ENCODE measurements at regions not wholly inside any gene's neighbourhood (a gene's known extent, or its start where the extent isn't known, plus 50 kb on each side); places are given as distances from the start of the nearest gene placed in this dataset.
"Not testable (repeated sequence)": the region's sequence is repeated elsewhere in the genome, so short reads cannot be mapped to it uniquely, and the experiment has no call there.

DNA sequence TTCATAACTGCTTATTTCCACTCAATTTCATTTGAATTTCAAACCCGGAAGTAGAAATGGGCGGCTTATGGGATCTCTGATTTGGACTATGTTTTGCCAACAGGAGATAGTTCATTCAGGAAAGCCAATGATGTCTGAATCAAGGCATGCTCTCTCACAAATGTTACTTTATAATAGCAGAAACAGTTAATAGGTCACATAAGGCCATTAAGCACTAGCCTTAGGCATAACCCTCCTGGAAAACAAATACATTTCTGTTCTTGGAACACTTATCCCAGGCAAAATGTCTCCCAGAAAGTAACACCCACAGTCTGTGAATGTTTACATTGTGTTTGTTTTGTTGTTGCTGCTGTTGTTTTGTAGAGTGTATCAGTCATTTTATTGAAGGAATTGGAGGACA, 1347.2 kb upstream of the PCDH7 start:
- Histone ChIP-seq H3K27ac (ENCODE audit: insufficient read depth, low read depth, low read length, poor library complexity, severe bottlenecking) (no peak overlapping the region), H3K36me3 (ENCODE audit: control insufficient read depth, insufficient read depth, low read length) (no peaks in the 10 kb centered on the region), H3K4me3 (ENCODE audit: insufficient read depth, low read depth, low read length) (no peak overlapping the region), H3K4me1 (ENCODE audit: control insufficient read depth, insufficient read depth, low read length) (no peaks in the 10 kb centered on the region), H3K9me3 (ENCODE audit: control insufficient read depth, low read length) (no peaks in the 10 kb centered on the region), H3K27me3 (ENCODE audit: control insufficient read depth, insufficient read depth, low read length, poor library complexity, severe bottlenecking) (no peaks in the 10 kb centered on the region)
- 93 to 94% methylated on average over 2 of the region's 2 CpGs for WGBS, 2 experiments

DNA sequence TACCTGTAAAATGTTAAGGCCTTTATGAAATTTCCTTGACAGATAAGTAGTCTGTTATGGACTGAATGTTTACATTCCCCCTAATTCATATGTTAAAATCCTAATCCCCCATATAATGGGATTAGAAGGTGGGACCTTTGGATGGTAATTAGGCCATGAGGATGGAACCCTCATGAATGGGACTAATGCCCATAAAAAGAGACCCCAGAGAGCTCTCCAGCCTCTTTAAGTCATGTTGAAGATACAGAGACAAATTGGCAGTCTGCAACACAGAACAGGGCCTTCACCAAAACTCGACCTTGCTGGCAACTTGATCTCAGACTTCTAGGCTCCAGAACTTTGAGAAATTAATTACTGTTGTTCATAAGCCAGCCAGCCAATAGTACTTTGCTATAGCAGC, 1344.5 kb upstream of the PCDH7 start:
- Histone ChIP-seq H3K9me3 (ENCODE audit: control insufficient read depth, low read length) (no peaks in the 10 kb centered on the region), H3K27me3 (ENCODE audit: control insufficient read depth, insufficient read depth, low read length, poor library complexity, severe bottlenecking) (no peaks in the 10 kb centered on the region), H3K4me3 (ENCODE audit: insufficient read depth, low read depth, low read length) (no peak overlapping the region), H3K36me3 (ENCODE audit: control insufficient read depth, insufficient read depth, low read length) (no peaks in the 10 kb centered on the region), H3K27ac (ENCODE audit: insufficient read depth, low read depth, low read length, poor library complexity, severe bottlenecking) (no peak overlapping the region), H3K4me1 (ENCODE audit: control insufficient read depth, insufficient read depth, low read length) (no peaks in the 10 kb centered on the region)
- 25 to 28% methylated on average over 1 of the region's 1 CpG for WGBS, 2 experiments

DNA sequence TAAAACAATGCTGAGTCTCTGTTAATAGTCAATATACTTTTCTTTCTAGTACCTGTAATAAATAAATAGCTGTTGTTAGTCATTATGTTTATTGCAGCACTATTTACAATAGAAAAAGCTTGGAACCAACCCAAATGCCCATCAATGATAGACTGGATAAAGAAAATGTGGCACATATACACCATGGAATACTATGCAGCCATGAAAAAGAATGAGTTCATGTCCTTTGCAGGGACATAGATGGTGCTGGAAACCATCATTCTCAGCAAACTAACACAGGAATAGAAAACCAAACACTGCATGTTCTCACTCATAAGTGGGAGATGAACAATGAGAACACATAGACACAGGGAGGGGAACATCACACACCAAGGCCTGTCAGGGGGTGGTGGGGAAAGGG, 1341.9 kb upstream of the PCDH7 start:
- H3K4me1 ChIP-seq (ENCODE audit: control insufficient read depth, insufficient read depth, low read length); H3K36me3 ChIP-seq (ENCODE audit: control insufficient read depth, insufficient read depth, low read length); H3K27ac ChIP-seq (ENCODE audit: insufficient read depth, low read depth, low read length, poor library complexity, severe bottlenecking); H3K4me3 ChIP-seq (ENCODE audit: insufficient read depth, low read depth, low read length); H3K9me3 ChIP-seq (ENCODE audit: control insufficient read depth, low read length); H3K27me3 ChIP-seq (ENCODE audit: control insufficient read depth, insufficient read depth, low read length, poor library complexity, severe bottlenecking): not testable (repeated sequence)

DNA sequence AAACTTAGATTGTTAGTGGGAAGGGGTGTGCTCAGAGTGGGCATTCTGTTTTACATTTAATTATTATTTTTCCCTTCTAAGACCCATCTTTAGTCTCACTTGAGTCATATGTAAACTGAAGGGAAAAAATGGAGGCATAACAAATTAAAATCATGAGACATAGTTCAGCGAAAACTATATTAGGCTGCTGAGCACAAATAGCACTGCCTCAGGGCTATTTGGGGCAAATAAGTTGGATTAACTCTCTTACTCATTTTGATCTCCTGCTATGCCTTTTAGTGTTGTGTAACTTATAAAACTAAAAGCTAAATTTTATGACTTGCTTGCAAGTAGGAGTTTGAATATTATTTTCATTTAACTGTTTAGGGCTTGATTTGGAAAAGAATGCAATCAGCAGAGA, 1329.2 kb upstream of the PCDH7 start:
- Histone ChIP-seq H3K4me1 (ENCODE audit: control insufficient read depth, insufficient read depth, low read length) (no peaks in the 10 kb centered on the region), H3K9me3 (ENCODE audit: control insufficient read depth, low read length) (peaks cover 3% of the 10 kb centered on the region)
- WGBS, 2 experiments, result 90 to 100% methylated on average over 1 of the region's 1 CpG

DNA sequence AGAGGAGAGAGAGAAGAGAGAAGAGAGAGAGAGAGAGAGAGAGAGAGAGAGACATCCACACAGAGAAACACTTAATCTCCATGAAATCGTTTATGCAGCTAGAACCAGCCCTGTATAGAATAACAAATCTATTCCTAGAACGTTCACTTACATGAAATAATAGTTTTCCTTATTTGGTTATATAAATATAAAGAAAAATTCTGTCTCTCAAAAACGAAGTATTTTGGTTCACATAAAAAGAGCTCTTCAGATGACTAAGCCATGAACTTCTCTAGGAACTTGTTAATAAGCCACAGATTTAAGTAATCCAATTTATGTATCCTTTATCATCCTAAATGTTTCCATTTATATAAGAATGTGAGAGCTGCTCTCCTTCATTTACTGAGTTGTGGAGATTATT, 1315.1 kb upstream of the PCDH7 start:
- H3K27me3 ChIP-seq (ENCODE audit: control insufficient read depth, insufficient read depth, low read length, poor library complexity, severe bottlenecking), result no peaks in the 10 kb centered on the region
- H3K4me3 ChIP-seq (ENCODE audit: insufficient read depth, low read depth, low read length), result no peak overlapping the region
- H3K9me3 ChIP-seq (ENCODE audit: control insufficient read depth, low read length), result no peaks in the 10 kb centered on the region
- H3K4me1 ChIP-seq (ENCODE audit: control insufficient read depth, insufficient read depth, low read length), result no peaks in the 10 kb centered on the region
- WGBS, 2 experiments, result no CpG with 5 or more reads among the region's 3 CpGs
- H3K27ac ChIP-seq (ENCODE audit: insufficient read depth, low read depth, low read length, poor library complexity, severe bottlenecking), result no peak overlapping the region
- no peaks in the 10 kb centered on the region for H3K36me3 ChIP-seq (ENCODE audit: control insufficient read depth, insufficient read depth, low read length)

More for the DNA sequence above, 1329.2 kb upstream of the PCDH7 start:
- H3K27ac ChIP-seq (ENCODE audit: insufficient read depth, low read depth, low read length, poor library complexity, severe bottlenecking), result no peak overlapping the region
- H3K27me3 ChIP-seq (ENCODE audit: control insufficient read depth, insufficient read depth, low read length, poor library complexity, severe bottlenecking), result no peaks in the 10 kb centered on the region
- no peak overlapping the region for H3K4me3 ChIP-seq (ENCODE audit: insufficient read depth, low read depth, low read length)
- no peaks in the 10 kb centered on the region for H3K36me3 ChIP-seq (ENCODE audit: control insufficient read depth, insufficient read depth, low read length)

DNA sequence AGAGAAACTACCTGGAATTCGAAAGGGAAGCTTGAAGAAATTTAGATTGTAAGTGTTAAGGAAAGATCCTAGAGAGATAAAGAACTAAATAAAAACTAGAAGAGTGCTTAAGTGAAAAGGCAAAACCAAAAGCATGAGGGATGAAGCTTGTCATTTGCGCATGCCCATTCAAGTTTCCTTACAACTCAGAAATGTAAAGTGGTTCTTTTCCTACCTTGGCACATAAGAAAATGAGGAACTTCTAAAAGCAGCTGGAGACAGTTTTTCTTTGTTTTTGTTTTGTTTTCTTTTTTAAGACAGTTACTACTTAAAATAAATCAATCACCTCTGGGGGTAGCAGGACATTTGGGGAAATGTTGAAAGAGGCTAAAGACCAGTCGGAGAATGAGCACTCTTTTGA, 1304.4 kb upstream of the PCDH7 start:
- WGBS, 2 experiments, result 93 to 97% methylated on average over 3 of the region's 3 CpGs
- H3K4me1 ChIP-seq (ENCODE audit: control insufficient read depth, insufficient read depth, low read length), result no peaks in the 10 kb centered on the region
- H3K4me3 ChIP-seq (ENCODE audit: insufficient read depth, low read depth, low read length), result no peak overlapping the region
- no peaks in the 10 kb centered on the region for H3K9me3 ChIP-seq (ENCODE audit: control insufficient read depth, low read length)
- H3K27ac ChIP-seq (ENCODE audit: insufficient read depth, low read depth, low read length, poor library complexity, severe bottlenecking), result no peak overlapping the region
- no peaks in the 10 kb centered on the region for H3K27me3 ChIP-seq (ENCODE audit: control insufficient read depth, insufficient read depth, low read length, poor library complexity, severe bottlenecking)
- H3K36me3 ChIP-seq (ENCODE audit: control insufficient read depth, insufficient read depth, low read length), result no peaks in the 10 kb centered on the region

DNA sequence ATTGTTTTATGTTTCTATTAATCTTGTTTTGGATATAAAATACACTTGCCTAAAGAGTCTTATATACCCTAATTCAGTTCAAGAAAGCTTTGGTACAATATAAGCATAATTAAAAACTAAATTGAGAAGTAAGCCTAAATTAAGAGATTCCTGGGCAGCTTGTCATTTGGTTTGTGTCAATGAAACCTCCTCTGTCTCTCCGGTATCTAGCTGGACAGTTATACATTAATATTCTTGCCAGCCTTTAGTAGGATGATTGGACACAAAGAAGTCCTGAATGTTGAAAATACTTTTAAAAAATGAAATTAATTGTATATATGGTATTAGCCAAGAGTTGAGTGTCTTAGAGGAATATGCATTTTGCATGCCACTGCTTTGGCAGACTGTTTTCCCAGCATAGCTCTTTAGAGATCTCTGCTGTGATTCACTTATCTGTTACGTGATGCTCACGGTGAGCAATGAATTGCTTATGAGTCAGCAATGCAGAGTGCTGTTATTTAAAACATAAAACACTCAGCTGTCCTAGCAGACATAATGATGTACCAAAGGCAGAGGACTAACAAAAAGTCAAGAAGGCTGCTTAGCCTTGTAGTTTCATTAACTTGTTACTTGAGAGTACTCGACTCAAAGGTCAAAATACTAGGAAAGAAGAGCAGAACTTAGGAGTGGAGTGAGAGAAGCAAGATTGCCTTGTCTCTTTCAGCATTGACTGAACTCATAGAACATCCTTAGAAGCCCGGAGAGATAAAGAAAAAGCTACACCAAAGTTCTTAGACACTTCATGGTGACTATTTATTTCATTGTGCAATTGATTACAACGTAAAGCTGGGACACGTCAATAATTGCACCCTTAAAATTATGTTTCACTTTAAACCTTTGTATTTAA, 1296.1 kb upstream of the PCDH7 start:
- Histone ChIP-seq H3K36me3 (ENCODE audit: control insufficient read depth, insufficient read depth, low read length) (no peaks in the 10 kb centered on the region), H3K9me3 (ENCODE audit: control insufficient read depth, low read length) (no peaks in the 10 kb centered on the region), H3K4me3 (ENCODE audit: insufficient read depth, low read depth, low read length) (no peak overlapping the region), H3K4me1 (ENCODE audit: control insufficient read depth, insufficient read depth, low read length) (no peaks in the 10 kb centered on the region), H3K27ac (ENCODE audit: insufficient read depth, low read depth, low read length, poor library complexity, severe bottlenecking) (no peak overlapping the region), H3K27me3 (ENCODE audit: control insufficient read depth, insufficient read depth, low read length, poor library complexity, severe bottlenecking) (no peaks in the 10 kb centered on the region)
- 88 to 90% methylated on average over 6 to 7 of the region's 7 CpGs for WGBS, 2 experiments

DNA sequence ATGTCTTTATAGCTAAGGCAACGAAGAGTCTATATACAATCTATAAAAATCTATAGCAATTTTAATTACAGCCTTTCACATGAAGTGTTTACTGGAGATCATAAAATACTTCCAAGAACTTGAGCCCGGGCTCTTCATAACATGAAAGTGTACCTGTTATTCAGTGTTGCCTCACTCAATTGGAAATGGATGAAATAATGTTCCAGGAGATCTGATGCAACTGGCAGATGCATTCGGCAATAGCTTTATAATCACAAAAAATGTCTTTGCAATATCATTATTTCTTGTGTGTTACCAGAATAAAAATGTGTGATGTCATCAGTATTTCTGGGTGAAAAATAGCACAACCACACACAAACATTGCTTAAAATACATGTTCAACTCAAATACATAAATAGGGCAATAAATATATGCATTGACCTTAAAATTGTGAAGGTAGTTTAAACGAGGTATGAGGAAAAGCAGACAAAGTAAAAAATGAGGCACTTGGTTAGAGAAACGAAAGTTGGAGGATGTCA, 1266.8 kb upstream of the PCDH7 start:
- H3K4me3 ChIP-seq (ENCODE audit: insufficient read depth, low read depth, low read length), result no peak overlapping the region
- no peaks in the 10 kb centered on the region for H3K27me3 ChIP-seq (ENCODE audit: control insufficient read depth, insufficient read depth, low read length, poor library complexity, severe bottlenecking)
- WGBS, 2 experiments, result 92 to 95% methylated on average over 3 to 4 of the region's 5 CpGs
- no peak overlapping the region for H3K27ac ChIP-seq (ENCODE audit: insufficient read depth, low read depth, low read length, poor library complexity, severe bottlenecking)
- no peaks in the 10 kb centered on the region for H3K4me1 ChIP-seq (ENCODE audit: control insufficient read depth, insufficient read depth, low read length)
- no peaks in the 10 kb centered on the region for H3K9me3 ChIP-seq (ENCODE audit: control insufficient read depth, low read length)
- H3K36me3 ChIP-seq (ENCODE audit: control insufficient read depth, insufficient read depth, low read length), result no peaks in the 10 kb centered on the region

DNA sequence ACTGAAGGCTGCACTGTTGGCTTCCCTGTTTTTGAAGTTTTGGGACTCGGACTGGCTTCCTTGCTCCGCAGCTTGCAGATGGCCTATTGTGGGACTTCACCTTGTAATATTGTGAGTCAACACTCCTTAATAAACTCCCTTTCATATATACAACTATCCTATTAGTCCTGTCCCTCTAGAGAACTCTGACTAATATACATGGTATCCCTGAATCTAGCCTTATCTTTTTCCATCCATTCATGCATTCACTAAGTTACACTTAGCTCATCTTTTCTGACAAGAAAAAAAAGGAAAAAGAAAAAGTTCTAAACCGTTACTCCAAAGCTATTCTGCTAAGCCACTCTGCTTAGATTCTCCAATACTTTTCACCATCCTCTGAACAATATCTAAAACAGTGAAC, 1260.2 kb upstream of the PCDH7 start:
- WGBS, 2 experiments, result 97 to 98% methylated on average over 2 of the region's 3 CpGs
- Histone ChIP-seq H3K27ac (ENCODE audit: insufficient read depth, low read depth, low read length, poor library complexity, severe bottlenecking) (no peak overlapping the region), H3K36me3 (ENCODE audit: control insufficient read depth, insufficient read depth, low read length) (no peaks in the 10 kb centered on the region), H3K27me3 (ENCODE audit: control insufficient read depth, insufficient read depth, low read length, poor library complexity, severe bottlenecking) (no peaks in the 10 kb centered on the region), H3K4me3 (ENCODE audit: insufficient read depth, low read depth, low read length) (no peak overlapping the region), H3K4me1 (ENCODE audit: control insufficient read depth, insufficient read depth, low read length) (no peaks in the 10 kb centered on the region), H3K9me3 (ENCODE audit: control insufficient read depth, low read length) (no peaks in the 10 kb centered on the region)

DNA sequence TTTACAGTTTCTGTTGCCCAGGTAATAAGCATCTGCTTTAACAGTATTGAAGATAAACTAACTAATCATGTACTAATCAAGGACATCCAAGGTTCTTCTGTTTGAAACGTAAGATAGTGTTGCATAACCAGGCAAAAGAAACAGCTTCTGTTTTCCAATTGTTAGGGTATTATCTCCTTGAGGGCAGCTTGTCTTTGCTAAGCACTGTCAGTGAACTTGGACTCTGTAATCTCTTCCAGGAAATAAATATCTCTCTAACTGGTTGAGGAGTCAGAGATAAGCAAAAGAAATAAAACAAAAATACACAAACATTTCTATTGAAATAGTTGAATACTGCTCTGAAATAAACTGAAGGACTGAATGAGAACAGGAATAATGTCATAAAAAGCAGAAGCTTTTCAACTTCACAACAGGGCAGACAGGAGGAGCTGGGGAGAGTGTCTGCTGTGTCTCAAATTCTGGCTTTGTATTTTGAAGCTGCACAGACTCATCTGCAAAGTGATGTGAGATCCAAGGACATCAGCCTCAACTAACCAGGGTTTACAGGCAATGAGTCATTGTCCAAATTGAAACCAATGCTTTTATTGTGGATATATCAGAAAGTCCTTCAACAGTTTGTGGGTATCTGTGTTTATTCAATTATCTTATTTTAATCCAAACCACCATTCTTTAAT, 1253.0 kb upstream of the PCDH7 start:
- Histone ChIP-seq H3K4me1 (ENCODE audit: control insufficient read depth, insufficient read depth, low read length) (no peaks in the 10 kb centered on the region), H3K36me3 (ENCODE audit: control insufficient read depth, insufficient read depth, low read length) (no peaks in the 10 kb centered on the region), H3K9me3 (ENCODE audit: control insufficient read depth, low read length) (no peaks in the 10 kb centered on the region), H3K27me3 (ENCODE audit: control insufficient read depth, insufficient read depth, low read length, poor library complexity, severe bottlenecking) (no peaks in the 10 kb centered on the region), H3K4me3 (ENCODE audit: insufficient read depth, low read depth, low read length) (no peak overlapping the region), H3K27ac (ENCODE audit: insufficient read depth, low read depth, low read length, poor library complexity, severe bottlenecking) (peak overlapping the region; percentile 29)
- 94 to 100% methylated on average over 1 of the region's 1 CpG for WGBS, 2 experiments

Measured in ectodermal cell (in vitro differentiated cells).